Activated CD4-positive, alpha-beta T cell treated with anti-CD3 and anti-CD28 coated beads, Interleukin-2, Interleukin-4, amounts not matched to agents 100 ng/mL and 50 ng/mL, durations not matched to agents 16 hours and 8 hours (primary cell): ENCODE measurements at regions not wholly inside any gene's neighbourhood (a gene's known extent, or its start where the extent isn't known, plus 50 kb on each side); places are given as distances from the start of the nearest gene placed in this dataset.
"Not testable (repeated sequence)": the region's sequence is repeated elsewhere in the genome, so short reads cannot be mapped to it uniquely, and the experiment has no call there.

Experiments
- DNase-seq: peaks from one replicate; pipeline ENCODE4 v3.0.0-alpha.2; 2020; ENCODE audit warnings: low spot score

DNA sequence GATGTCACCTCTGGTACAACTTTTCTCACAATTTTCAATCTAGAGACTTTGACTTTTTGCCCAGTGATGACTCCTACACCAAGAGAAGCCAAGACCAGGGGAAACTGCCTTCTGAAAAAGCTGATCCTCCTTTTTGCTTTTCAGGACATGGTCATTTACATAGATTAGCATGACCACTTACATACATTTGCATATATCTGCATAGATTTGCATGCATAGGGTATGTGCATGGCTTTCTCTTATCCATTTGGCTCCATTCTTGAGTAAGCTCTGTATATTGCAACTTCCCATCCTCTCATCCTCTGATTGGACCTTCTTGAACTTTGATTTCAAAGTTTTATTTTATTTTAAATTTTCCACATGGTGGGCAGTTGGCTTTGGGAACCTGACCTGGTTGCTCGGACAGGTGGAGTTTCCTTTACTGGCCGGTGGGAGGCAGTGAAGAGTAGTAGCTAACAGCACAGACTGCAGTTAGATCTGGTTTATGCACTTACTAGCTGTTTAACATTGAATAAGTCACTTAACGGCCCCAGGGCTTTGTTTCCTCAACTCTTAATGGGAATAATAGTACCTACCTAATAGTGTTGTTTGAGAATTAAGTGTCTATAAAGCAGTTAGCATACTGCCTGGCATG lies 92.9 kb downstream of the GPR139 start:
- DNase-seq, result peak; percentile 7

DNA sequence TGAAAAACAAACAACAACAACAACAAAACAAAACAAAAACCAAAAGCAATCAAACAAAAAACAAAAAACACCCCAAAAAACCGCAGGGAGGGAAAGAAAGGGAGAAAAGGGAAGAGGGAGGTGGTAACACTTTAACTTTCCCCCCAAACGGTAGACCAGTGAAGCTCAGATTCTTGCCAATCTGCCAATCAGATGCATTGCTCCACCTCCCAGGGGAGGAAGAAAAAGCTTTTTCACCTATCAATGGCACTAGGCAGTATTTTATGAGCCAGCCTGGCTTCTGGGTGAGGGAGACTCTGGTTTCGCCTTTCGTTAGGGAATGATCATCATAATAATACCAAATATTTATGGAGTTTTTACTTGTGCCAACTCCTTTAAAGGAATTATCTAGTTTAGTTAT lies 94.1 kb downstream of the GPR139 start:
- DNase-seq, result no peak

DNA sequence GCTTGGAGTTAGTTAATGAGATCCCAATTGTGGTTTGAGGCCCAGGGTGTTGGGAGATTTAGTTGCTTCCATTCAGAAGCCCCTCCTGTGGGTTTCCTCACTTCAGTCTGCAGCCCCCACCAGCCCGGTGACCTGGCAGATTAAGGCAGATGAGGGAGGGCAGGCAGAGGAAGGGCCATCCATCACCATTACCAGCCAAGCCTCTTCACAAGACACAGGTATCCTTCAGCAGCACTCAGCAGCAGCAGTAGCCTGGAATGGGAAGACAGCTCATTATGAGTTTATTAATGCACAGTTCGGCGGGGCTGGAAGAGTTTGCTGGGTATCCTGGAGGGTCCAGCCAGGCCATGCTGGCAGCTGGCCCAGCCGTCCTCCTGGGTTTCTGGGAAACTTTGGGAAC lies 90.0 kb upstream of the GPRC5B start:
- DNase-seq, result no peak

DNA sequence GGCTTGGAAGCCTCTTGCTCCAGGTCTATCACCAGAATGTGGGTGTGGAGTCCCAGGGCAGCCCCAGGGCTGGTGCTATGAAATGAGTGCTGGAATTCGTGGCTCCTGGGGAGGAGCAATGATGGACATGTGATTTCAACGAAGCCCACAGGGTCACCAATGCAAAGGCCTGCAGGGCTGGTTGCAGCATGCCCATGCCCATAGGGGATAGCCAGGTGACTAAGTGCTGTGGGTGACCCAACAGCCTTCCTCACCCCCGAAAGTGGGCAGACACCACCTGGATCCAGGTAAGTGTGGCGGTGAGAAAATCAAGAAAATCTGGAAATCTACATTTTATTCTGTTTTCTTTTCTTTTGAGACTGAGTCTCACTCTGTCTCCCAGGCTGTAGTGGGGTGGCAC lies 87.5 kb upstream of the GPRC5B start:
- no peak for DNase-seq

DNA sequence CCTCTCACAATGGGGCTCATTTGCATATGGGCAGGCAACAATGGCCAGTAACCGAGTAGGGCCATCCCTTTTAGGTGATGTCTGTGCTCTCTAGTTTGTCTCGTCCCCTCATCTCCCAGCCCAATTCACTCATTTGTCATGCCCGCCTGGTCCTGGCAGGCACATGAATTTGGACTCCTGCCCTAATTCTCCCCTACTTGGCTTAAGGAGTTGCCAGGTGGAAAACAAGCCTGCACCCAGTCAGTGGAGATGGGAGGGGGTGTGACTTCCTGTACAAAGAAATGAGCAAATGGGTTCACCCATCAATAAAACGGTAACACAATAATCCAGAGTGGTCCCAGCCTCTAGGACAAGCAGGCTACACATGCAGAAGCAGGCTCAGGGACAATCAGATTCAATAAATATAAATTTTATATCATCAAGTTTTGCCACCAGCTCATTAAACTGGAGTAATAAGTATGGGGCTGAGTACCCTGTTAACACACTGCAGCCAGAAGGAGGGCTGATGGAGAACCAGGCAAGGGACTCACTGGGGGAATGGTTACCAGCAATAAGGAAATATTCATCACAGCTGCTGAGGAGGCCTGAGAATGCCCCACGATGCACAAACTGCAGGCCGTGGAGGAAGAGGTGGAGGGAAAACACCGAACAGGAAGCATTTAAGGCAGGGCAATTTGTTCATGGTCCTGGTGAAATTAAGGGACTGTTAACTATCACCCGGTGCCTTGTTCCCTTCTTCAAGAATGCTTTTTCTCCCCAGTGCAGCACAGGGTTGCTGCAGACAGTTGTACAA lies 84.4 kb upstream of the GPRC5B start:
- no peak for DNase-seq

DNA sequence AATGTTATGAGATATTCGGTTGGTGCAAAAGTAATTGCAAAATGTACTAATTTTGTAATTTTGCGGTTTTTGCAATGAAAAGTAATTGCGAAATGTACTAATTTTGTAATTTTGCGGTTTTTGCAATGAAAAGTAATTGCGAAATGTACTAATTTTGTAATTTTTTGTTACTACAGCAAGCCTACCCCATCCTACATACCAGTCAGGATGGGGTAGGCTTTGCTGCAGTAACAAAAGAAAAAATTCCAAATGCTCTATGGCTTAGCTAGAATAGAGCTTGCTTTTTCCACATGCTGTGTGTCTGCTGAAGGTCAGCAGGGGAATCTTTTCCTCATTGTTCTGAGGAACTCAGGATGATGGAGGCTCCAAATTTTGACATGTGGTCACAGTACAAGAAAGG lies 83.3 kb upstream of the GPRC5B start:
- no peak for DNase-seq

DNA sequence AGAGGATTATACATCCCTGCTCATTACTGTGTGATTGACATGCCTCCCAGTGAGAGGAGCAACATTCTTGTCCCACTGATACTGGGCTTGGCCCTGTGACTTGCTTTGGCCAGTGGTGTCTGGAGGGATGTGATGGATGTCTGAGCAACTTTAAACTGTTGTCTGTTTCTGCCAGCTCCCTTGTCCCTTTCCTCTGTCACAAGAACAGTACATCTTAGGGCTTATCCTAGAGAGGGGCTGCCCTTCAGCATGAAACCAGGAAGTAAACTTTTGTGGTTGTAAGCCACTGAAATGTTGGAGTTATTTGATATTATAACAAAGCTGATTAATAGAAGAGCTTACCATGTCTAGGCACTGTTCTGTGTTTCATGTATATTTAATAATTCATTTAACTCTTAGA lies 82.9 kb upstream of the GPRC5B start:
- no peak for DNase-seq

DNA sequence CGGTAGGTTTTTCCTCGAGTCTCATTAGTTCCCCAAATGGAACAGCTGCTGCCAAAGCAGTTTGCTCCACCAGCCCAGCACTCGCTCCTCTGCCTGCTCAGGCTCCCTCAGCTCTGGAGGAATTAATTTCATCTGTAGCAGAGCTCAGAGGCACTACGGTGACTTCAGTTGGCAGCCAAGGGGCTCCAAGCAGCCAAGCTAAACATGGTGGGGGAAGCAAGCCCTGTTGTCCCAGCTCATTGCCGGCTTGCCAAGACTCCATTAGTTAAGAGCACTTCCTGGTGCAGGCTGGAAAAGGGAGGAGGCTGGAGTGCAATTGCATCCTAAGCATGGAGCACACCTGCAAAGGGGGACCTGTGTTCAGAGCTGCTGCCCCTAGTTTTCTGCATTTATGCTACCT lies 78.7 kb upstream of the GPRC5B start:
- DNase-seq, result no peak

DNA sequence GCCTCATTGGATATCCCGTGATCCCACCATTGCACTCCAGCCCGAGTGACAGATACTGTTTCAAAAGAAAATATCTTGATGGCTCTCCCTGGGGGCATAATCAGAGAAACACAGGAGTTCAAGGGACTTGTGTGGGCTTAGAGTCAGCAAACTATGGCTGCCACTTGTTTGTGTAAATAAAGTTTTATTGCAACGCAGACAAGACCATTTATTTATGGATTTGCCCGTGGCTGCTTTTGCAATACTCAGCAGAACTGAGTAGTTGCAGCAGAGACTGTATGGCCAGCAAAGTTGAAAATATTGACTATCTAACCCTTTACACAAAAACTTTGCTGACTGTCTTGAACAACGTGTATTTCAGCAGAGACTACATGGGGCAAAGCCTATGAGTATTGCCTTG lies 75.5 kb upstream of the GPRC5B start:
- DNase-seq, result no peak

DNA sequence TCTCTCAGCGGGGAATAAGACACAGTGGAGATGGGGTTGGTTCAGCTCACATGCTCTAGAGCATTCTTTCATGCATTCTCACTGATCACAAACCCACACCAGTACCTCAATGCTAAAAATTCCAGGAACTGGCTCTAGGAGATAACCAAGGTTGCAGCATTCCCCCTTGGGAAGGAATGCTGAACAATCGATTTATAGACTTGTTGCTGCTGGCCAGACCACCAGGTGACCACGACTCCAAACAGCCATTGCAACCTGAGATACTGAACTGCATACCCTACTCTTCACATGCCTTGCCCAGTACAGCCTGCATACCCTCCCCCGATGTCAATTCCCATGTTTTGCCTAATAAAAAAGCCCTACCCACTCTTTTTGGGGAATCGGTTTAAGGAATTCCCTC lies 75.1 kb upstream of the GPRC5B start:
- no peak for DNase-seq

DNA sequence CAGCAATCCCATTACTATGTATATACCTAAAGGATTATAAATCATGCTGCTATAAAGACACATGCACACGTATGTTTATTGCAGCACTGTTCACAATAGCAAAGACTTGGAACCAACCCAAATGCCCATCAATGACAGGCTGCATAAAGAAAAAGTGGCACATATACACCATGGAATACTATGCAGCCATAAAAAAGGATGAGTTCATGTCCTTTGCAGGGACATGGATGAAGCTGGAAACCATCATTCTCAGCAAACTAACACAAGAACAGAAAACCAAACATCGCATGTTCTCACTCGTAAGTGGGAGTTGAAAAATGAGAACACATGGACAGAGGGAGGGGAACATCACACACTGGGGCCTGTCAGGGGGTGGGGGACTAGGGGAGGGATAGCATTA lies 71.2 kb upstream of the GPRC5B start:
- not testable (repeated sequence) for DNase-seq

DNA sequence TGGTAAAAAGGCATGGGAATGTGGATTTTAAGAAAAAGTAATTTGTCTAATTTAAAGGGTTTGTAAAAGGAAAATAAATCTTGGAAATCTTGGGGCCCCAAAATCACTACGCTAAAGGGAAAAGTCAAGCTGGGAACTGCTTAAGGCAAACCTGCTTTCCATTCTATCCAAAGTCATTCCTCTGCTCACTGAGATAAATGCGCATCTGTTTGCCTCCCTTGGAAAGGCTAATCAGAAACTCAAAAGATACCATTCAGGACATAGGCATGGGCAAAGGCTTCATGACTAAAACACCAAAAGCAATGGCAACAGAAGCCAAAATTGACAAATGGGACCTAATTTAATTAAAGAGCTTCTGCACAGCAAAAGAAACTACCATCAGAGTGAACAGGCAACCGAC lies 70.4 kb upstream of the GPRC5B start:
- not testable (repeated sequence) for DNase-seq

DNA sequence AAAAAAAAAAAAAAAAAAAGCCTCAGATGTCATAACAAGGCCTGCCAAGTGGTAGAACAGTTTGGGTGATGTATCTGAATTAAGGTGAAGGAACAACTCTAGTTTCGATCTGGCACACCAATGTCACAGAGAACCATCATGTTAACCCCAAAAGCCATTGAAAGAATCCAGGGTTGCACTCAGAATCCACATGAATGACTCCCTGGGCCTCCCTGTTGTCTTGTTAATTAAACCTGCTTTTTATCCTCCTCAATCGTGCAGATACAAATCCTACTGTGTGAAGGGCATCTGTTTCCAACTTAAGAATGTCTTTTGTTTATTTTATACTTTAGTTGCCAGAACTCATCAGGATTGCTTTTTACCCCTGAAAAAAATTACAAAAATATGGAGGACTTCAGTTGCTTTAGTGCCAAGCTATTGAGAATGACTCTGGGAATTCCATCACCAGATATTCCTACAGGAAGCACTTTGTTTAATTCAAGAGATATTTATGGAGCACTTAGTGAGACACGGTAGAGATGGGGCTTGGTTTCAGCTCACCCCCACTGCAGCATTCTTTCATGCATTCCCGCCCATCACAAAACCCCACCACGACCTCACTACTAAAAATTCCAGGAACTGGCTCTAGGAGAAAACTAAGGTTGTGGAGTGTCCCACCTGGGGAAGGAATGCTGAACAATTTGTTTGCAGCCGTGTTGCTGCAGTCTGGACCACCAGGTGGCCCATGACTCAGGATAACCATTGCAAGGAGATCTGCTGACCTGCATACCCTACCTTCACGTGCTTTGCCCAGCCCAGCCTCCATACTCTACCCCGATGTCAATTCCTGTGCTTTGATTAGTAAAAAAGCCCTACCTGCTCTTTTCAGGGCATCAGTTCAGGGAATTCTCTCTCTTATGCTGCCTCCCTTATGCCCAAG lies 63.8 kb upstream of the GPRC5B start:
- DNase-seq, result no peak

DNA sequence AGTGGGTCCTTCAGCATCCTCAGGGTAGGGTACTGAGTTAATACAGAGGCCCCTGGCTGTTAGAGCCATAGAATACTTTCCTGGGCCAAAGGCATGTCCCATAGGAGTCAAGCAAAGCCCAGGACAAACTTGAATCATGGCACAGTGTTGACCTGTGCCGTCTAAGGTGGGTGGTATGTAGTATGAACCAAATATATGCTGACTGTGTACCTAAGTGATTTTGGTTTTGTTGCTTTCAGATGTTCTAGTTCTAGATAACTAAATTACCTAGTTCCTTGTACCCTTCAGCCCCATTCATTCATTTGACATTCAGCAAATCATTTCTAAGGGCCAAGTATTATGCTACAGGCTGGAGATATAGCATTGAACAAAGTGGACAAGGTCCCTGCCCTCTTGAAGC lies 61.3 kb upstream of the GPRC5B start:
- no peak for DNase-seq

DNA sequence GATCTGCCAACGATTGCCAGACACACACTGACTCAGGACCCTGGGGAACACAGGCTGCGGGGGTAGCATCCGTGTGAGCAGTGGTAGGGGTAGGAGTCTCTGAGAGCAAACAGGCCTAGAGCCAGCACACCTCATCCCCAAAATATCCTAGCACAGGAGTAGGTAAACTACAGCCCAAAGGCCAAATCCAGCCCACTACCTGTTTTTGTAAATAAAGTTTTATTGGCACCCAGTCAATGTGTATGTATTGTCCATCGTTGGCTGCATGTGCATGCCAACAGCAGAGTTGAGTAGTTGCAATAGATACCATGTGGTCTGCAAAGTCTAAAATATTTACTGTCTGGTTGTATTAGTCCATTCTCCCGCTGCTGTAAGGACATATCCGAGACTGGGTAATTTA lies 55.5 kb upstream of the GPRC5B start:
- no peak for DNase-seq

DNA sequence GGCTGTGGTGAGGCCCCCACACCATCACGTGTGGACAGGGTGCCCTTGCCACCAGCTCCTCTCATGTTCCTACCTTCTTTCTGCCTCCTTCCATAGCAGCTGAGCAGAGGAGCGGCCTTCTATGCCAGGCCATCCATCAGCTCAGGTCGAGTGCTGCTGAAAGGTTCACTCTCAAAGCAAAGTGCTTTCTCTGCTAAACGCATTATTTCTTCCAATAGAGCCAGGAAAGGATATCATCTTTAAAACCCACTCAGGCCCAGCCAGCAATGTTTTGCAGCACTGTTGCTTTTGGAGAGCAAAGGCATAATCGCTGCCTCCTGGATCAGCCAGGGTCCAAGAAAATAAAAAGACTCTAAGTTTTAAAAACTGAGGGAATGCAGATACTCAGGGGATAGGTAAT lies 54.9 kb upstream of the GPRC5B start:
- DNase-seq, result no peak

DNA sequence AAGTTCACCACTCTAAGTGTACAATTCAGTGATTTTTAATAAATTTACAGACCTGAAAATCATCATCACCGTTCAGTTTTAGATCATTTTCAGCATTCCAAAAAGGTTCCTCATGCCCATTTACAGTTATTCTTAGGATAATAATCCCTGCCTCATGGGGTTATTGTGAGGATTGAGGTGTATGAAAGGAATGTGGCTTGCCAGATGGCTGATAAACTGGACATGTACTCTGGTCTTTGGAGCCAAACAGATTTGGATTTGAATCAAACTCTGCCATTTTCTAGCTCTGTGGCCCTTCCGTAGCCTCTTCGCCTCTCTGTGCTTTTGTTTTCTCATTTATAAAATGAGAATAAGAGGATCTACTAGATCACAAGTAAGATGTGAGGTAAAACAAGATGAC lies 53.9 kb upstream of the GPRC5B start:
- DNase-seq, result no peak

DNA sequence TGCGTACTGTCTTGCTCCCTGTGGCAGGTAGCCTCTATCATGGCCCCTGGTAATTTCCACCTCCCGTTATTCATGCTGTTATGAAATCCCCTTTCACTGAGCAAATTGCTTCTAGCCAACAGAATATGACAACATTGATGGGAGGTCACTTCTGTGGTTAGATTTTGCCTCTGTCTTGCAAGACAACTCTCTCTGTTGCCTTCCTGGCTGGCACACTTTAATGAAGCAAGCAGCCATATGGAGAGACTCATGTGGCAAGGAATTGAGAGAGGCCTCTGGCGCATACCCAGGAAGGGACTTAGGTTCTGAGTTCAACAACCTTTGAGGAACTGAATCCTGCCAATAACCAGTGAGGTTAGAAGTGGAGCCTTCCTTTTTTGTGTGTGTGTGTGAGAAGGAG lies 51.8 kb upstream of the GPRC5B start:
- no peak for DNase-seq

DNA sequence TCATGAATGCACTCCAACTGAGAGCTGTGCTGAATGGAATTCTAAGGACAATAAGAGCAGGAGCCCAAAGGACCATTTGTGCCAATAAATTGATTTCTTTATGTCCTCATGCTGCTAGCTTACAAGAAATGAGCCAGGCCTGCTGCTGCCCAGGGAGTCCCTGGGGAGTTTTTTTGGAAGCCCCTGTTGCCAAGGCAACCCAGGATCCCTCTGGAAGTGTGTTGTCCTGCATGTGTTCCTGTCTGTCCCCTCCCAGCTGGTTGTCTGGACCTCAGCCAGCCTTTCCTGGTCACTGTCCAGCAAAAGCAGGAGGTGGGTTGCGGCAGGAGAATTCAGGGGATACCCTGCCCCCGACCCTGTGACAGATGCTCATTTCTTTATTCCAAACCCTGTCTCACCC lies 51.0 kb upstream of the GPRC5B start:
- DNase-seq, result no peak
